Kidney epithelial cell (primary cell): ENCODE measurements at regions not wholly inside any gene's neighbourhood (a gene's known extent, or its start where the extent isn't known, plus 50 kb on each side); places are given as distances from the start of the nearest gene placed in this dataset.

Source experiments
- DNase-seq: peaks from one replicate; pipeline ENCODE4 v3.0.0-alpha.2; 2010; ENCODE audit warnings: low read depth
- H3K27me3 ChIP-seq: 2 replicates; pipeline ENCODE4 v1.6.0; 2011; ENCODE audit warnings: low read length; ENCODE audit not compliant: control insufficient read depth, insufficient read depth
- H3K36me3 ChIP-seq: 2 replicates; pipeline ENCODE4 v1.5.1; 2011; ENCODE audit warnings: low read length; ENCODE audit not compliant: control insufficient read depth, insufficient read depth
- H3K4me3 ChIP-seq: 2 replicates; pipeline ENCODE4 v1.5.1; 2011; ENCODE audit warnings: low read depth, mild to moderate bottlenecking, control low read depth, low read length
- CTCF ChIP-seq: IDR thresholded peaks from 2 replicates; pipeline ENCODE4 v1.5.1; 2011; ENCODE audit warnings: mild to moderate bottlenecking, moderate library complexity, low read length, control low read depth, inconsistent platforms; ENCODE audit not compliant: insufficient read depth, poor library complexity, severe bottlenecking

DNA sequence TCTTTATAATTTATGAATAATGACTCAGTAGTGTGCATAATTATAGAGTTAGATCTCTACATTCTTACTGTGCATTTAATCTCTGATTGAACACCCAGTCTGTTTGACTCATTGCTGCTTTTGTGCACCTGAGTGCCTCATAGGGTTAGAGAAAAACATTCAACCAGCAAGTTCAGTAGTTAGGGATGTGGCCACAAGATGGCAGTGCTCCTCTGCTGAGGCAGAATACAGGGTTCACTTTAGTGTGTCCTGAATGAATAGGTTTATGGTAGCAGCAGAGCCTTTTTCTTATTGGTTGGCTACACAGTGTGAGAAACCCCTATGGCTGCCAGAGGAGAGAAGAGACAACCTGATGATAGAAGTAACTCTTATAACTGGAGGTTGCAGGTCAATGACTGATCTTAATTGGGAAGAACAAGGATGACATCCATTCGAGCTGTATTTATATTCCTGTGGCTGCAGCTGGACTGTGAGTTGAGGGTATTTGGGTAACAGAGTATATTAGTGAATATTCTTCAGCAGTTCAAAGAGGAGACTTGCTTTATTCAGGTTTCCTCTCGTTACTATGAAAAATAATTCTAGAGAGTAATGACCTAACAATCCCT, 194.9 kb upstream of the OR4E1 start:
- no peaks in the 10 kb centered on the region for H3K27me3 ChIP-seq

GRCh38 chr14:21867541-21867940, 193.9 kb upstream of the OR4E1 start:
- Histone ChIP-seq H3K4me3 (no peak overlapping the region), H3K36me3 (no peaks in the 10 kb centered on the region), H3K27me3 (no peaks in the 10 kb centered on the region)
- no peak for DNase-seq
- TF ChIP-seq CTCF = no peak

More for the DNA sequence above, 194.9 kb upstream of the OR4E1 start:
- Histone ChIP-seq H3K36me3 (no peaks in the 10 kb centered on the region), H3K4me3 (no peak overlapping the region)
- TF ChIP-seq CTCF = peak; percentile 87
- DNase-seq = peak; percentile 31

DNA sequence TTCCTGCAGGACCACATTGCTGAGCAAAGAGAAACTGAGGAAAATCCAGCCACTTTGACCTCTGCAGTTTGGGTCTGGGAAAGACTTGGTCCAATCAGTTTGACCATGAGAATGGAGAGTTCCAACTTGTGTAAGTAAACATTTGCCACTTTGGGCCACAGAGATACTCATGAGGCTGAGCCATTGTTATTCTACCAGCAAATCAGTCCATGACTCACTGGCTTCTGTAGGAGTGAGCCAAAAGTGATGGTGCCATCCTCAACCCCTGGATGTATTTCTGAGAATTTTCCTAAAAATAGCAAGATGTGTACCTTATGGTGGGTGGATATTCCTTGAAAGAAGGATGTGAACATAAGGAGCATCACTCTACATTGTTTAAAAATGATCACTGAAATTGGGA, 192.9 kb upstream of the OR4E1 start:
- no peak overlapping the region for H3K4me3 ChIP-seq
- no peaks in the 10 kb centered on the region for H3K27me3 ChIP-seq
- no peak for TF ChIP-seq CTCF
- no peaks in the 10 kb centered on the region for H3K36me3 ChIP-seq
- DNase-seq = no peak

- no peak for TF ChIP-seq CTCF
Measured at GRCh38 chr14:21863289-21863688, 189.7 kb upstream of the OR4E1 start.

GRCh38 chr14:21861153-21861552, 187.5 kb upstream of the OR4E1 start:
- H3K36me3 ChIP-seq = no peaks in the 10 kb centered on the region
- H3K27me3 ChIP-seq = no peaks in the 10 kb centered on the region
- no peak overlapping the region for H3K4me3 ChIP-seq
- no peak for DNase-seq
- TF ChIP-seq CTCF = no peak

More at GRCh38 chr14:21863289-21863688, 189.7 kb upstream of the OR4E1 start:
- no peaks in the 10 kb centered on the region for H3K36me3 ChIP-seq
- no peak for DNase-seq
- H3K27me3 ChIP-seq = no peaks in the 10 kb centered on the region
- H3K4me3 ChIP-seq = no peak overlapping the region

DNA sequence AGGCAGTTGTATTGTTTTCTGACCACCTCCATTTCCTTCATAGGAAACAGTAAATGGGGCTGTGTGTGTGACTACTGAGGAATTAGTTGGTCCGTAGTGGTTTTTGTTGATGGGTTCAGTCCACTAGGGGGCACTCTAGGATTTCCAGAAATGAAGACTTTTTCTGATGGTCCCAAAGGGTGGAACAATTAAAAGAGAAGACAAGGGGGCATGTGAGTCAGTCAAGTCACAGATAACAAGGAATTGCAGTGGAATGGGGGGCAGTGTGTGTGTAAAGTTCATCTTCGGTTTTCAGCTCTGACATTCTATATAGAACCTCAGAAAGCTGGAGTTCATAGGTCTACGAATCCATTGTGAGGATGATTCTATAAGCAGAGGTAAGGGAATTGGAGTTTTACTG, 186.6 kb upstream of the OR4E1 start:
- H3K4me3 ChIP-seq = no peak overlapping the region
- no peak for DNase-seq
- H3K36me3 ChIP-seq = no peaks in the 10 kb centered on the region
- no peaks in the 10 kb centered on the region for H3K27me3 ChIP-seq
- peak; percentile 37 for TF ChIP-seq CTCF
